C1 segment of cervical spinal cord (tissue), 14 donors: ENCODE measurements at regions not wholly inside any gene's neighbourhood (a gene's known extent, or its start where the extent isn't known, plus 50 kb on each side); places are given as distances from the start of the nearest gene placed in this dataset.

Source experiments
- DNase-seq, 14 donors: peaks; one replicate each; lab custom pipeline; 2025; lab: John Stamatoyannopoulos, UW

- no peak for DNase-seq
These were observed 519.1 kb downstream of the IQCM start for GRCh38 chr4:149296503-149296902.

GRCh38 chr4:149296084-149296483, 519.6 kb downstream of the IQCM start:
- DNase-seq: no peak

- no peak for DNase-seq
These were observed 521.0 kb downstream of the IQCM start for GRCh38 chr4:149294601-149295000.

GRCh38 chr4:149293046-149293649, 522.5 kb downstream of the IQCM start:
- DNase-seq: no peak

- DNase-seq: peak in 1 of 14 donors; percentile 29
These were observed 523.1 kb downstream of the IQCM start for GRCh38 chr4:149292425-149293007.

- peak in 1 of 14 donors; percentile 41 for DNase-seq
These were observed 524.2 kb downstream of the IQCM start for GRCh38 chr4:149291463-149291862.

- DNase-seq: no peak
These were observed 534.8 kb downstream of the IQCM start for GRCh38 chr4:149280806-149281205.

GRCh38 chr4:149279776-149280175, 535.9 kb downstream of the IQCM start:
- no peak for DNase-seq

GRCh38 chr4:149279331-149279730, 536.3 kb downstream of the IQCM start:
- no peak for DNase-seq

GRCh38 chr4:149277705-149278104, 537.9 kb downstream of the IQCM start:
- no peak for DNase-seq

GRCh38 chr4:149269835-149270234, 545.8 kb downstream of the IQCM start:
- no peak for DNase-seq

- no peak for DNase-seq
These were observed 549.3 kb downstream of the IQCM start for GRCh38 chr4:149266301-149266700.

GRCh38 chr4:149265645-149266044, 550.0 kb downstream of the IQCM start:
- no peak for DNase-seq

GRCh38 chr4:149264093-149264733, 551.4 kb downstream of the IQCM start:
- DNase-seq: no peak

- peak in 2 of 14 donors; percentile 0 to 13 for DNase-seq
These were observed 567.4 kb downstream of the IQCM start for GRCh38 chr4:149248191-149248764.

- no peak for DNase-seq
These were observed 568.5 kb downstream of the IQCM start for GRCh38 chr4:149247164-149247563.

GRCh38 chr4:149245333-149245732, 570.3 kb downstream of the IQCM start:
- no peak for DNase-seq

GRCh38 chr4:149238097-149238496, 577.5 kb downstream of the IQCM start:
- DNase-seq: no peak

- no peak for DNase-seq
These were observed 580.8 kb downstream of the IQCM start for GRCh38 chr4:149234798-149235197.

GRCh38 chr4:149223659-149224058, 592.0 kb downstream of the IQCM start:
- no peak for DNase-seq

GRCh38 chr4:149218672-149219071, 597.0 kb downstream of the IQCM start:
- DNase-seq: no peak

- DNase-seq: no peak
These were observed 601.3 kb downstream of the IQCM start for GRCh38 chr4:149214301-149214700.

- DNase-seq: no peak
These were observed 603.8 kb downstream of the IQCM start for GRCh38 chr4:149211876-149212275.
